HG03108 (cell line): ENCODE measurements at regions not wholly inside any gene's neighbourhood (a gene's known extent, or its start where the extent isn't known, plus 50 kb on each side); places are given as distances from the start of the nearest gene placed in this dataset.
"Not testable (repeated sequence)": the region's sequence is repeated elsewhere in the genome, so short reads cannot be mapped to it uniquely, and the experiment has no call there.

Source experiments
- ATAC-seq: cut with Tn5 transposase; IDR thresholded peaks from one replicate; pipeline ENCODE4 v1.9.1; 2021; ENCODE audit warnings: moderate library complexity; ENCODE audit not compliant: unreplicated experiment

DNA sequence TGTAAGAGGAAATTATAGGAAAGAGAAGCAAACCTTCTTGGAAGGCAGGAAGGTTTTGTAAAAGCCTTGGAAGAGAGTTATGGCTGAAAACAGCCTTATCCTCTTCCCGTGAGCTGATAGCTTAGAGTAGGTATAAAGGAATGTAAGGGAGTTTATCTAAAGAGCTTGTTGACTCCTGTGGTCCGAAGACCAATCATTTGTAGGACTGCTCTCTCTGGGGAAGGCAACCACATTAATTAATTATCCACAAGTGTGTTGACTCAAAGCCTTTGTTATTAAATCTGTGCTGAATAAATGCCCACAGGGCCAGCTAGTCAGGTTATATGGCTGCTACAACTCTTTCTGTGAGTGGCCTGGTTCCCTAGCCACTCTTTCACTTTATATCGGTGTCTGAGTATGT is 452.1 kb upstream of the RASGRP1 start:
- no peak for ATAC-seq

DNA sequence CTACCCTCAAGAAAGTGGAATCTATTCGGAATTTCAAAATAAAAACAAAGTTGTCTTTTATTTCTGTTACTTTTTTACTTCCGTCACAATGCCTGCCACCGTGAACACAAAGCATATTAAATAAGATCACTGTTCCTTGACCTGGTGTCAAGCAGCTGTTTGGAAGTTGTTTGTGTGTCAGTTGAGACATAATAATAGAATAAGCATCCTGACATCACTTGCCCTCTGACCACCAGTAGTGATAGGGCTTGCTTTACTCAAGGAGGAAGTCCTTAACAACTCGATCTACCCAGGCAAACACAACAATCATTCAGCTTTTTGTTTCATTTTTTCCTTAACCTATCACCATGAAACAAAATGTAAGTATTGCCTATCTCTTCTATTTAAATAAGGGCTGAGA is 454.4 kb upstream of the RASGRP1 start:
- ATAC-seq: no peak

DNA sequence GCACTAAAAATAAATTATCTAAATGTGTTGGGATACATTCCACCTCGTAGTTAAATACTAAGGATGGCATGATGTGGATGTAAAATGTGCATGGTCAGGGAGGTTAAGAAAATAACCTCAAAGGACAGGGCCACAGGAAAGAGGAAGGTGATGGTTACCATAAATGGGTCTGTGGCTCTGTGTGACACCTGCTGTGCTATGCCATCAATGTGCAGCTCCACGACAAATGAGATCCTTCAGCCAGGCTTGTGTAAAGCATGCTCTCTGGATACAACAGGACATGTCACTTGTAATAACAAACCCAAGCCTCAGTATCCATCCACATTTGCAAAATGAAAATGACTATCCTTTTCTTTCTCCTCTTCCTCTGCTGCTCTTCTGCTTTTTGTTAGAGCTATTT is 456.7 kb upstream of the RASGRP1 start:
- ATAC-seq: no peak

DNA sequence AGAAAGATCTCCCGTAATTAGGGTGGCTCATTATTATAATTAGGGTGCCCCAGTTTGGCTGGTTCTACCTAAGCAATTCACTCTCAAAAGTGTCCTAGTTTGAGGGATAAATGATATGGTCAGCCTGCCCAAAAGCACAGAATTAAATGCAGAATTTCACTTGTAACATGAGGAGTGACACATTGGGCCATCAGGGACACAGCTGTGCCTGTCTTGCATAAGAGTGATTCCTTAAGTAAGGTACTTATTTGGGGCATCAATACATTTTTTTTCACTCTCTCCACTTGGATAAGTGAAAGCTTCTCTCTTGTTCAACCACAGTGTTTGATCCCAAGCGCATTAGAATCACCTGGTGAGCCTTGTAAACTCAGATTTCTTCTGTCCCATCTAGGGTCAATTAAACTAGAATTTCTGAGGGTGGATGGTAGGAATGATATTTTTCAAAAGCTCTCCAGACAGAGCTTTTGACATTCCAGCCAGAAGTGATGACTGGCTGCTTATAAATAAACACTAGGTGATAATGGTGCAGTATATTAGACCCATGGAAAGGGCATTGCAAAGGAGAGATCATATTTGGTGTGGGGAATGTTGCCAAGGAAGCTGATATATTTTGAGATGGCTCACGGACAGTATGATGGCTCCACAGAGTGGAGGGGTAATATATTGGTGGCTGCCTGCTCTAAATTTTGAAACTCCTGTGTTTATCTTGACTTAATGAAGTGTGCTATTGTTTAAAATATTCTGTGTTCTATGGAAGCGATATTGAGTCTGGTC is 458.1 kb upstream of the RASGRP1 start:
- no peak for ATAC-seq

DNA sequence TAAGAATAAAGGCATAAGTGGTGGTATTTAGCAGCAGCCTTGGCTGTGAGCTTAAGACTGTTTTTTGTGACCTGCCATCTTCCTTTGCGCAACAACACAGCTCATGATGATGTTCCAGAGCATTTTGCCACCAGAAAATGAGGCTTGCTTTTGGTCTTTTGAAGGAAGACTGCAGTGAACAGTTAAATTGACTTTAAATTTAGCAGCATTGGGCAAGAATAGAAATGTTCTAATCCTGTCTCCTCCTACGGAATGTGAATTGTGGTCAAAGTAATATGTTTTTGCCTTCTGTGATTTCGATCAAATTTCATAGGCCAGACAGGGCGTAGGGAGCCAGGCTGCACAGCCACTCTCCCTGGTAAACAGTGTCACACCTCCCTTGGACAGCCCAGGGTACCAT is 460.7 kb upstream of the RASGRP1 start:
- ATAC-seq: no peak

DNA sequence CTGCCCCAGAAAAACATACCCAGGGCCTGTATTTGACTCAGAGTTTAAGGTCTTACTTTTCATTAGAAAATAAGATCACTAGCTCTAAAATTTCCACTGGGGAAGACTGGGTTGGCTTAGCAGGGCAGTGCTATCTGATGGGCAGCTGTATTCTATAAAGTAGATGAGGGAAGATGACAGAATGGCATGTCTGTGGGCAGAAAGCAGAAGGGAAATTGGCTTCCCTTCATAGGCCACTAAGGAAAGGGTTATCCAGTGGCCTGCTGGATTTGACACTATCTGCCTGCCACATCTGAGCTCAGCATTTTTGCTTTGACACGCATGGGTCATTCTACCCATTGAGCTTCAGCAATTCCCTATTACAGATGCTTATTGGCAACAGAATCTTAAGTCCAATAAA is 461.3 kb upstream of the RASGRP1 start:
- ATAC-seq: no peak

DNA sequence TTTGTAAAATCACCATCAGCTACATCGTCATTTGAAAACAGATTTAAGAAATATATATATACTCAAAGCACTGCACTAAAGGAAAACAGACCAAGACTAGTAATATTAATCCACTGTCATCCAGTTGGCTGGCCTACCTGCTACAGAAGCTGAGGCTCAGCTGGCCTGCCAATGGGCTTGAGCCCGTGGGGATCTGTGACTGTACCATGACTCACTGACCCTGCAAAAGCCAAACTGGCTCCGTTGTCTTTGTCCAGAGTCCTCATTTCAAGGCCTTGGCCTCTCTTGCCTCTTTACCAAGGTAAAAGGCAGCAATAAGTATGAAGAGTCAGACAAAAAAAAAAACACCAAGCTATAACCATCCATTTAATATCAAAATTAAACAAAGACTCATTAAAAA is 463.5 kb upstream of the RASGRP1 start:
- no peak for ATAC-seq

DNA sequence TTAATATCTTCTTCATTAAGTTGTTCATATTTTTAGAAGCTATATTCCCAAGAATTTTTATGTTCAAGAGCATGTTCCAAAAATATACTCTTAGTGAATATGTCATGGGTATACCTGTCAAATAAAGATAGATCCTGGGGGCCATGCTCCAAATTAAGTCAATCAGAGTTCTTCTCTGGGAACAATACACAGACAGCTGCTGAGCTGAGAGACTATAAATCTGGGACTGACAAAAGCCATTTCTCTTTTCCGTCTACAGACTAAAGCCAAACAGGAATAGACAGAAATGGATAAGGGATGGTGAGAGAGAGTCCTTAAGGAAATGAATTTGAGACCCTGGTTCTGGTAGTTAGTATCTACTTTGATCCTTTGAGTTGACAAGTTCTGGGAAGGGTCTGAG is 465.1 kb upstream of the RASGRP1 start:
- ATAC-seq: no peak

DNA sequence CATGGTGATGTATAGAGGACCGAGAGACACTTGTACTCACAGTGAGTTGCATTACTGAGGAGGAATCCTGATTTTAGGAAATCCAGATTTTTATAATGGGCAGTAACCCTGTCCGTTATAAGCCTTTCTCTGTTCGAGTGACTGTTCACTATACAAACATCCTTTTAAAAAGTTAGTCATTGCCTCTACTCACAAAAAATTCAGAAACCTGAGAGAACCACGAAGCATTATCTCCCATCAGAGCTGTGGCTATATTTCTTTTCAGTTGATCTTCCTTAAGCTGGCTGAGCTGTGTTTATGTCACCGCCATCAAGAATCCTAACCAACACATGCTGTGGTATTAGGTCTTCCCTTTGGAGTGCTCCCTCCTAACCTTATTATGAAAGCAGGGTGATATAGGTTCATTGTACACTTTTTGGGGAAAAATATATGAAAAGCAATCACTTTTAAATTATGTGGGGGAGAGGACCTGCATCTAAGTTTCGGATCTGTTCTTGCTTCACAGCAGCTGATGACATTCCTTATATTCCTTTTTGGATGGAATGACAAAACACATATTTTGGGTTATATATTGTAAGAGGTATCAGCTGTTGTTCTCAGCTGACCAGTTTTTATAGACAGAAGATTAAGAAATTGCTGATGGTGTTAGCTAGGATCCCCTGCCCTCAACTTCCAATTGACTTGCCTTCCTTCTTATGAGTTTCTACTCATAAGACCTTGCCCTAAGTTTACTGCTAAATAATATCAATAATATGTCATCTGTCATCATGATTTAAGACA is 465.9 kb upstream of the RASGRP1 start:
- ATAC-seq: no peak

DNA sequence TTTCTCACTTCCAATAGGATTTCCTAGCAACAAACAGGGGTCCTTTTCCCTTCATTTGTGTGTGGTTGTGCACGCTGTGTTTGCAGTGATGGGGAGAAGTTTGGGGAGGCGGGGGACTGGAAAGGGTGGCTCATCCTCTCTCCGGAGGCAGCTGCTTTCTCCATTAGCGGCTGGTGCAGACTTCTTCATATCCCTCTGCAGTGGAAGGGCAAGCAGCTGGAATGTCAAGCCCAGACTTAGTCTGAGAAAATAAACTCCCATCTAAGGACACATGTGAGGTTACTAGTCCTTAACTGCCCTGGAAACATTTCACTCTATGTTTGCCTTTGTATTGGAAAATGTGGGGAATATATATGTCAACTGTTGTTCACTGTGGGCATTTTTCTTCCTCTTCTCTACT is 467.0 kb upstream of the RASGRP1 start:
- ATAC-seq: no peak

DNA sequence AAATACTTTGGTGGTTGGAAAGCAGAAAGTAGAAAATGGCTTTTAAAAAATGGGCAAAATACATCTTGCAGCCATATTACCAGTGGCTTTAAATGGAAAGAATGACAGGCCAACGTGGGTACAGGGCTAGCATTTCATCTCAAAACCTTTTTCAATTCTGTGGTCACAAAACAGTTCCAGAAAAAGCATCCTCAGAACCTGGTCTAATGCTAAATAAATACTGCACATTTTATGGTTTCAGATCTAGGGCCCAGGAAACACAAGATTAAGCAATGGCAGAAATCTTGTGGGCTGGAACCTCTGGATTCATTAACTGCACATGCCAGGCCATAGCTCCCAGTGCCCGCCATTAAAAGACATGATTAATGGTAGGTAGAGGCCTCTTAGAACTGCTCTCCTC is 470.2 kb upstream of the RASGRP1 start:
- no peak for ATAC-seq

DNA sequence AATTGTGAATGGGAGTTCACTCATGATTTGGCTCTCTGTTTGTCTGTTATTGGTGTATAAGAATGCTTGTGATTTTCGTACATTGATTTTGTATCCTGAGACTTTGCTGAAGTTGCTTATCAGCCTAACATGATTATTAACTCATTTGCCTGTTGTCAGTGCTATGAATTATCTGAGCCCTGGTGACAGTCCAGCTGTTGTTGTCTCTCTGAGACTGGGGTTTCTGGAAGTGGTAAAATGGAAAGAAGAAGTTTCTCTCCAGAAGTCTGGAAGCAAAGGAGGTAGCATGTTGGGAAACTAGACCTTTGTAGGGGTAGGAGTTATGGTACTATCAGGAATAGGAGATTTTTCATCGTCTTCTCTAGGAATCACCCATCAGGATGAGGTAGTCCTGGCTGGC is 473.0 kb upstream of the RASGRP1 start:
- ATAC-seq: not testable (repeated sequence)

DNA sequence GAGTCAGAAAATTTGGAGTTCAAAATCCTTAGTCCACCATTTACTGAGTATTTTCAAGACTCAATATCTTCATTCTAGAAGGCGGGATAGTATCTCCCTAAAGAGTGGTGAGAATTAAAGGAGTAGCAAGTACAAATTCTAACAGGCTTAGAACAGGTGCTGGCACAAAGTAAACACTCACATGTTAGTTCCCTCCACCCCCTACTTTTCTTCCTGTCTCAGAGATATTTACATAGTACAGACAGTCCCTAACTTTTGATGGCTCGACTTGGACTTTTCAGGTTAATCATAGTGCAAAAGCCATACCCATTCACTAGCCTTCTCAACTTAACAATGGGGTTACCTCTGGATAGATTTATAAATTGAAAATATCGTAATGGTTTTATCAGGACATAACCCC is 476.2 kb upstream of the RASGRP1 start:
- ATAC-seq: no peak

DNA sequence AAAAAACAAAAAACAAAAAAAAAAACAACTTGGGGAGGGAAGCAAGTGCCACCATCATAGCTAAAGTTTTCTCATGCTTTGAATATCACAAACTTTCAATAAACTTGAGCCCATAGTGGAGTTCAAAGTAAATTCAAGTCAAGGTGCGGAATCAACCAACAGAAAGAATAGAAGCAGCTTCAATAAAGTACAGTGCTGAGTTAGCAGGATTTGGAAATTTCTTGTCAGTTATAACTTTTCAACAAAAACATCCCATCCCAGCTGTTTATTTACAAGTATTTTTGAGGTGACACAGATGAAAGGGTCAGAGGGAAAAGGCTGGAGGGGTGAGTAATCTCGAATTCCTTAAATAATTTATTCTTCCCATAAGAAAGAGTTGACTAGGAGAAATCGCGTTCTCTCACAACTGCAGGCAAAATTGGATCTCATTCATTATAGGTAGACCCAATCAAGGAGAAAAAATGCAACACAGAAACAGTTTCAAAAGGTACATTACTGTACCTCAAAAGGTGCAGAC is 477.4 kb upstream of the RASGRP1 start:
- no peak for ATAC-seq

DNA sequence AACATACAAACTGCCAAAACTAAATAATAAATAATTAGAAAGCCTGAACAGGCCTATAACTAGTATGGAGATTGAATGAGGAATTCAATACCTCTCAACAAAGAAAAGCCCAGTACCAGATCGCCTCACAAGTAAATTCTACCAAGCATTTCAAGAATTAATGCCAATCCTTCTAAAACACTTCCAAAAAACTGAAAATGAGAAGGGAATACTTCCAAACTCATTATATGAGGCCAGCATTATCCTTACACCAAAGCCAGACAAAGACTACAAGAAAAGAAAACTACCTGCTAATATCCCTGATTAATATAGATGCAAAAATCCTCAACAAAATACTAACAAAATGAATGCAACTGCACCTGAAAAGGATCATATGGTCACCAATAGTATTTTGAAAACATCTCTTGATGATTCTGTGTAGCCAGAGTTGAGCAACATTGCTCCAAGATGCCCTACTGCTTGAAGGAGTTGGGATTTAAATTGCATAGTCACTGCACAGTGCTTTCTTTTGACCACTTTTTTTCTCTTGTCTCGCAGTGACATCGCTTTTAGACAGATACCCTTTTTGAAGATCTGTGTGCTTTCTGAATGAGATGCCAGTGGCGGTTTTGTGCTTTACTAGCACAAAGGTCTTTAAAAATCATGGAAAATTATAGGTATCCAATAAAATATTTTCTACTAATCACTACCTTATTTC is 487.2 kb upstream of the RASGRP1 start:
- no peak for ATAC-seq

DNA sequence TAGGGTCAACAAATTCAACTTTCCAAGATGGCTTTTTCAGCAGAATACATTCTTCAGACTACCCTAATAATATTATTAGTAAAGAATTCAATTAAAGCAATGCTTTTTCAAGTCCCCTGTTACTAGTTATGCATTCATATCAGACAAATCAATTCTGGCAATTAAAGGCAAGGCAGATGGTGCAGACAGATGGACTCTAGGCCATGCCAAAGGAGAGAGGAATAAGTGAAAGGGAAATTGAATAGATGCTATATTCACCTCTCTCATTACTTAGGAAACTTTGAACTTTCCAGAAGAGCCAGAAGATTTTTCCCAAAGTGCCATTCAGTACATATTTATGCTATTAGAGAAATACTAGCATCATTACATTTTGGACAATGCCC is 487.7 kb upstream of the RASGRP1 start:
- no peak for ATAC-seq

DNA sequence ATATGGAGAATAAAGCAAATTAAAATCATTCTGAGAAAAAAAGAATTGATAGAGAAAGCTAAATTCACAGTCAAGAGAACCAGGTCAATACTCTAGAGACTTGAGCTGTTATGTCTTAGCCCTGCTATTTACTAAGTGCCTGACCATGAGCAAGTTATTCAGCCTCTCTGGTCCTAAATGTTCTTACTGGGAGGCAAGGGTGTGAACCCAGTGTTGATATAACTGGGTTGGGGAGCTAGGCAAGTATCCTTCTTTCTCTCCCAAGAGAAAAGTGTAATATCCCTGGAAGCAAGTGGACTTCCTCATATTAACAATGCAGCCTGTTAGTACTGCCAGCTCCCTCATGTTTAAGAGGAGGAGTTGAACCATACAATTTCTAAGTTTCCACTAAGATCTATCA is 488.9 kb upstream of the RASGRP1 start:
- no peak for ATAC-seq

DNA sequence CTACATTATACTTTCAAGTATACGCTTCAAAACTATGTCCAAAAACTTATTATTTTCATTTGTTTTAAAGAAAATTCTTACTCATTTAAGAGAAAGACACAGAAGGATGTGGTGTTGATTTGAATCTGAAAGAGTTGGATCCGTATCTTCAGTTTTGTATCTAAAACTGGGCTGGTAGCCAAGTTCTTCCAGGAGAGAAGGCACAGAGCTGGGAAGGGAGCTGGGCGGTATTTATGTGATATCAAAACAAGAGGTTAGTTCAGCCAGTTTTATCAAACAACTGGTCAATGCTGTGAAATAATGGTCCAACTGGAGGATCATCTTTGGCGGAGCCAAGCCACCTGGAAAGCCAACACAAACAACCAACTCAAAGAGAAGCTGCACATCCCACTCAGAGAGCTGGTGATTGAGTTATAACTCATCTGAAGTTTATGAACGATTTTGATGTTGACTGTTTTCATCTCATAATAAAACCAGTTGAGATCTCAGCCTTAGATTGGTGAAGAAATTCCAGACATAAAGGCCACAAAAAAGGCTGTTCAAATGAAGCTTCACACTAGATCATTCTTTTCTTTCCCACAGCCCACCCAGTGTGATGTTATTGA is 489.6 kb upstream of the RASGRP1 start:
- no peak for ATAC-seq

DNA sequence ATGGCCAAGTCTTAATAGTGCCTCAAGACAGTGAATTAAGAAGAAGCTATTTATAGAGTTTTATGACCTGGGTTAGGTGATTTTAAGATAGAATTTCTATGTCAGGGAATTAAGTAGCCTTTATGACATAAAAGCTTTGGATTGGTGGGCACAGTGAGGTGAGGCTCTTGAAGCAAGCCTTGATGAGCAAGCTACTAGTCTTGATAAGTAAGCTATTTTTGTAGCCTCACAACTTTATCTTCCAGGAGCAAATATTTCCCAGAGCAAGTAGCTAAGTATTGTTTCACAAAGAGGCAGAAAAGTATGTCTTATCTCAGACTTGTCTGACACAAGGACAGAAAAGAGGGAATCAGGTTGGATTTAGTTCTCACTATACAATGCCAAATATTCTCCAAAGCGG is 491.7 kb upstream of the RASGRP1 start:
- no peak for ATAC-seq

DNA sequence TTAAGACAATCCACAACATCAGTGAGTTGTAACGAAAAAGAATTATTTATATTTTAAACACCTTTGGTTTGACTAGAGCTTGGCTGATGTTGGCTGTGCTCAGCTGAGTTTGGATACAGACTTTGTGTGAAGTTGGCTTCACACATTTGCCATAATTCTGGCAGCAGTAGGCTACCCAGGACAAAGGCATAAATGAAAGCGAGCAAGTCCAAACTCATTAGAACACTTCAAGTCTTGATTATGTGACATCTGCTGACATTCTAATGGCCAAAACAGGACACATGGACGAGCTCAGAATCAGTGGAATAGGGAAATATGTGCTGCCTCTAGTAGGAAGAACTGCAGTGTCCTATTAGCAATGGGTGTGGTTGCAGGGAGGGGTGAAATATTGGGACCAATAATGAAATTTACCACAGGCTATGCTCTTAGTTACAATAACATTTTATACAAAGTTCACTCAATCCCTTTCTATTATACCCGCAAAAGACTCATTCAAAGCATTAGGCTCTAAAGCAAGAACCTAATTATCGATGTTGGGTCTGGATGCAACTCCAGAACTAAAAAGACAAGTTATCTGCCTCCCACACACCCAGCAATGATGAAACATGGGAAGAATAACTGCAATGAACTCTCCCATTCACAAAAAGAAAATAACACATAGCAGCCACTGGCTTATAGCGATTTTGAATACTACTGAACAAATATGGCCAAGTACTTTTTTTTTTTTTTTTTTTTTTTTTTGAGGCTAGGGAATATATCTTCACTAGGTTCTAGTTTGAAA is 493.9 kb upstream of the RASGRP1 start:
- ATAC-seq: no peak

DNA sequence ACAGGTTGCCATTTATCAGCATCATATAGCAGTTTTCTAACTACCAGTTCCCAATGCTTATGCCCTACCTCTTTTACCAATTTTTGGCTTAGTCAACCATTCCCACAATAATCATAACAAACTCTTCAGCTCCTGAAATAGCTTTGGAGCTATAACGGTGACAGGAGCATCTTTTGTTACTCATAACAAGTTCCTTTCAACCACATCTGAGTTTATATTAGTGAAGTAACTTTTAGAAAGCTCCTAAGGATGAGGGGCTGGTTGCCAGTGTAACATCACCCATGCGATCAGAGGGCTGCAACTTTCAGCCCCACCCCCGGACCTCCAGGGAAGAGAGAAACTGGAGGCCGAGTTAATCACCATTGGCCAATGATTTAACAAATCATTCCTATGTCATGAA is 495.3 kb upstream of the RASGRP1 start:
- ATAC-seq: no peak
